Sigmoid colon (tissue), 6 donors: ENCODE measurements at regions not wholly inside any gene's neighbourhood (a gene's known extent, or its start where the extent isn't known, plus 50 kb on each side); places are given as distances from the start of the nearest gene placed in this dataset.
"Not testable (repeated sequence)": the region's sequence is repeated elsewhere in the genome, so short reads cannot be mapped to it uniquely, and the experiment has no call there.

Experiments
- DNase-seq: peaks from one replicate; pipeline ENCODE4 v3.0.0-alpha.2; 2019
- H3K27ac ChIP-seq, 4 donors: fragments of 200-600 bp; sonication (generic); one replicate each; pipeline ENCODE4 v1.5.1; 2016 to 2019; ENCODE audit warnings: mild to moderate bottlenecking in 1 of 4
- H3K27me3 ChIP-seq, 3 donors: fragments of 200-600 bp; sonication (generic); one replicate each; pipeline ENCODE4 v1.5.1; 2019; ENCODE audit warnings: mild to moderate bottlenecking in 1 of 3
- H3K36me3 ChIP-seq, 4 donors: fragments of 200-600 bp; sonication (generic); one replicate each; pipeline ENCODE4 v1.5.1; 2016 to 2019
- H3K4me1 ChIP-seq, 4 donors: fragments of 200-600 bp; sonication (generic); one replicate each; pipeline ENCODE4 v1.5.1; 2017 to 2019
- H3K4me3 ChIP-seq, 4 donors: fragments of 200-600 bp; sonication (generic); one replicate each; pipeline ENCODE4 v1.5.1; 2017 to 2019; ENCODE audit warnings: mild to moderate bottlenecking in 2 of 4, moderate library complexity in 1 of 4
- H3K9me3 ChIP-seq, 4 donors: fragments of 200-600 bp in 3 of 4; sonication (generic) in 3 of 4; one replicate each; pipeline versions ENCODE4 v1.5.1 to v1.6.1; 2013 to 2019
- CTCF ChIP-seq, 4 experiments: fragments of 450-650 bp in 3 of 4; fragments of 200-600 bp in 1 of 4; IDR thresholded peaks; one replicate each; pipeline ENCODE4 v1.5.1; 2016 to 2019; ENCODE audit warnings: antibody characterized with exemption in 4 of 4, mild to moderate bottlenecking in 3 of 4, moderate library complexity in 2 of 4
- EP300 ChIP-seq, 4 donors: sonication (generic); formaldehyde crosslinking; IDR thresholded peaks; one replicate each; pipeline ENCODE4 v1.6.1; 2017; ENCODE audit warnings: antibody characterized with exemption in 4 of 4
- POLR2A ChIP-seq, 2 donors: fragments of 450-650 bp; IDR thresholded peaks; one replicate each; pipeline ENCODE4 v1.6.1; 2016; ENCODE audit warnings: antibody characterized with exemption in 2 of 2, mild to moderate bottlenecking in 2 of 2, moderate library complexity in 2 of 2
- POLR2AphosphoS5 ChIP-seq, 4 donors: sonication (generic); formaldehyde crosslinking; IDR thresholded peaks; one replicate each; pipeline ENCODE4 v1.6.1; 2017; ENCODE audit warnings: antibody characterized with exemption in 4 of 4
- WGBS, 2 donors: extraction: QIAGEN DNeasy Blood & Tissue Kit; methylation state at CpG; one replicate each; pipeline ENCODE4 v1.1.7; 2013; 5-methylcytosine and 5-hydroxymethylcytosine counted together
- intact Hi-C: fragments of 100-400 bp; cut with DNase I; formaldehyde crosslinking; loops from one replicate; pipeline ENCODE4 v1.15.1; 2023
- donor health status: healthy with polysubstance abuse.
- donor health status: healthy.

- TF ChIP-seq POLR2A (IDR thresholded peaks at IDR 0.05) (no peak), CTCF (IDR thresholded peaks at IDR 0.05) (no peak), POLR2AphosphoS5 (IDR thresholded peaks at IDR 0.05) (no peak), EP300 (IDR thresholded peaks at IDR 0.05) (no peak)
- intact Hi-C loops, result no loop called here
- Histone ChIP-seq H3K27me3 (no peaks in the 10 kb centered on the region), H3K27ac (no peak overlapping the region), H3K4me3 (no peak overlapping the region), H3K36me3 (no peaks in the 10 kb centered on the region), H3K9me3 (no peaks in the 10 kb centered on the region), H3K4me1 (no peaks in the 10 kb centered on the region)
- WGBS, 2 donors, result 49 to 79% methylated on average over 4 of the region's 4 CpGs
- DNase-seq, result no peak
Observed at GRCh38 chr6:2597991-2598390, 152.7 kb downstream of the MYLK4 start.

- DNase-seq, H3K27ac ChIP-seq, intact Hi-C loops, H3K36me3 ChIP-seq, H3K4me1 ChIP-seq, H3K9me3 ChIP-seq, H3K27me3 ChIP-seq, H3K4me3 ChIP-seq: not testable (repeated sequence)
- WGBS, 2 donors, result 88 to 94% methylated on average over 2 of the region's 2 CpGs
Observed at GRCh38 chr6:2597457-2597856, 153.3 kb downstream of the MYLK4 start.

- Histone ChIP-seq H3K27me3 (no peaks in the 10 kb centered on the region), H3K27ac (no peak overlapping the region), H3K9me3 (no peaks in the 10 kb centered on the region), H3K4me3 (no peak overlapping the region), H3K36me3 (no peaks in the 10 kb centered on the region), H3K4me1 (no peaks in the 10 kb centered on the region)
- intact Hi-C loops, result no loop called here
- WGBS, 2 donors, result 50 to 78% methylated on average over 1 of the region's 1 CpG
- DNase-seq, result no peak
- TF ChIP-seq POLR2AphosphoS5 (IDR thresholded peaks at IDR 0.05) (no peak), CTCF (IDR thresholded peaks at IDR 0.05) (no peak), POLR2A (IDR thresholded peaks at IDR 0.05) (no peak), EP300 (IDR thresholded peaks at IDR 0.05) (no peak)
Observed at GRCh38 chr6:2596222-2596621, 154.5 kb downstream of the MYLK4 start.

GRCh38 chr6:2594868-2595267, 155.9 kb downstream of the MYLK4 start:
- Histone ChIP-seq H3K27me3 (no peaks in the 10 kb centered on the region), H3K36me3 (no peaks in the 10 kb centered on the region), H3K4me1 (no peaks in the 10 kb centered on the region), H3K27ac (no peak overlapping the region), H3K4me3 (no peak overlapping the region), H3K9me3 (no peaks in the 10 kb centered on the region)
- no peak for TF ChIP-seq POLR2AphosphoS5 (IDR thresholded peaks at IDR 0.05)
- TF ChIP-seq CTCF (IDR thresholded peaks at IDR 0.05), result no peak
- no peak for TF ChIP-seq EP300 (IDR thresholded peaks at IDR 0.05)
- TF ChIP-seq POLR2A (IDR thresholded peaks at IDR 0.05), result no peak
- intact Hi-C loops, result no loop called here
- WGBS, 2 donors, result 72 to 91% methylated on average over 2 of the region's 2 CpGs
- DNase-seq, result no peak

- WGBS, 2 donors, result 93 to 95% methylated on average over 6 of the region's 6 CpGs
- H3K9me3 ChIP-seq, result no peaks in the 10 kb centered on the region
- no peak overlapping the region for H3K4me3 ChIP-seq
- intact Hi-C loops, result no loop called here
- no peak for DNase-seq
- no peaks in the 10 kb centered on the region for H3K4me1 ChIP-seq
- no peaks in the 10 kb centered on the region for H3K36me3 ChIP-seq
- no peak overlapping the region for H3K27ac ChIP-seq
- no peak for TF ChIP-seq POLR2A (IDR thresholded peaks at IDR 0.05)
- TF ChIP-seq EP300 (IDR thresholded peaks at IDR 0.05), result no peak
- TF ChIP-seq CTCF (IDR thresholded peaks at IDR 0.05), result no peak
- no peak for TF ChIP-seq POLR2AphosphoS5 (IDR thresholded peaks at IDR 0.05)
- no peaks in the 10 kb centered on the region for H3K27me3 ChIP-seq
Observed at GRCh38 chr6:2593167-2593566, 157.6 kb downstream of the MYLK4 start.
